PC-3 (cell line): ENCODE measurements at regions not wholly inside any gene's neighbourhood (a gene's known extent, or its start where the extent isn't known, plus 50 kb on each side); places are given as distances from the start of the nearest gene placed in this dataset.
"Not testable (repeated sequence)": the region's sequence is repeated elsewhere in the genome, so short reads cannot be mapped to it uniquely, and the experiment has no call there.

Source experiments
- EZH2 ChIP-seq: fragments of 300-600 bp; sonication (generic); IDR thresholded peaks from one replicate; pipeline ENCODE4 v1.6.1; 2017; ENCODE audit warnings: antibody characterized with exemption, mild to moderate bottlenecking, low read length; ENCODE audit not compliant: unreplicated experiment
- TF ChIP-seq, protein P1 (sequence below): fragments of 300-600 bp; sonication (generic); conservative IDR thresholded peaks from 2 replicates; pipeline ENCODE4 v1.5.1; 2017; ENCODE audit warnings: antibody characterized with exemption, low read depth, mild to moderate bottlenecking, low read length

DNA sequence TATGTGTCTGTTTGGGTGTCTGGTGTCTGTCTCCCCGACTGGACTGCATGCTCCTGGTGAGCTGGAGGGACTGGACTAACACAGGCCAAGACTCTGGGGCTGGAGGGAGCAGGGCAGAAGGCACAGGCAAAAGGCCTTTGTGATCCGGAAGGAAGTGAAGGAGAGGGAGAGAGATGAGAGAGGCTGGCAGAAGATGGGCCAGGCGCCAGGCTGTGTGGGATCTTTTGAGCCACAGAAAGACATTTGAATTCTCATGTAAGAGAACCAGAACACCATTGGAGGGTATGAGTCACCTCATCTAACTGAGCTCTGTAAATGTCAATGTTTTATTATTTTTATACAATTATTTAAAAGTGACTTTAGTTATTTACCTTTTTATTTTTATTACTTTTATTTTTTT is 152.3 kb upstream of the CCZ1B start:
- TF ChIP-seq, protein P1, sequence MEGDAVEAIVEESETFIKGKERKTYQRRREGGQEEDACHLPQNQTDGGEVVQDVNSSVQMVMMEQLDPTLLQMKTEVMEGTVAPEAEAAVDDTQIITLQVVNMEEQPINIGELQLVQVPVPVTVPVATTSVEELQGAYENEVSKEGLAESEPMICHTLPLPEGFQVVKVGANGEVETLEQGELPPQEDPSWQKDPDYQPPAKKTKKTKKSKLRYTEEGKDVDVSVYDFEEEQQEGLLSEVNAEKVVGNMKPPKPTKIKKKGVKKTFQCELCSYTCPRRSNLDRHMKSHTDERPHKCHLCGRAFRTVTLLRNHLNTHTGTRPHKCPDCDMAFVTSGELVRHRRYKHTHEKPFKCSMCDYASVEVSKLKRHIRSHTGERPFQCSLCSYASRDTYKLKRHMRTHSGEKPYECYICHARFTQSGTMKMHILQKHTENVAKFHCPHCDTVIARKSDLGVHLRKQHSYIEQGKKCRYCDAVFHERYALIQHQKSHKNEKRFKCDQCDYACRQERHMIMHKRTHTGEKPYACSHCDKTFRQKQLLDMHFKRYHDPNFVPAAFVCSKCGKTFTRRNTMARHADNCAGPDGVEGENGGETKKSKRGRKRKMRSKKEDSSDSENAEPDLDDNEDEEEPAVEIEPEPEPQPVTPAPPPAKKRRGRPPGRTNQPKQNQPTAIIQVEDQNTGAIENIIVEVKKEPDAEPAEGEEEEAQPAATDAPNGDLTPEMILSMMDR, result not testable (repeated sequence)
- TF ChIP-seq EZH2, result not testable (repeated sequence)
